Neural progenitor cell (in vitro differentiated cells): ENCODE measurements at regions not wholly inside any gene's neighbourhood (a gene's known extent, or its start where the extent isn't known, plus 50 kb on each side); places are given as distances from the start of the nearest gene placed in this dataset.
"Not testable (repeated sequence)": the region's sequence is repeated elsewhere in the genome, so short reads cannot be mapped to it uniquely, and the experiment has no call there.

Experiments
- EZH2 ChIP-seq: fragments of 200-600 bp; sonication (generic); IDR thresholded peaks from 2 replicates; pipeline ENCODE4 v1.6.1; 2017; ENCODE audit warnings: antibody characterized with exemption, mild to moderate bottlenecking, moderate library complexity
- EZH2phosphoT487 ChIP-seq: fragments of 200-600 bp; sonication (generic); IDR thresholded peaks from 2 replicates; pipeline ENCODE4 v1.6.1; 2017; ENCODE audit warnings: antibody characterized with exemption

GRCh38 chr7:68090256-68090655 lies 1093.6 kb downstream of the TYW1 start:
- TF ChIP-seq EZH2phosphoT487, EZH2: not testable (repeated sequence)
